OCI-LY3 (cell line): ENCODE measurements at regions not wholly inside any gene's neighbourhood (a gene's known extent, or its start where the extent isn't known, plus 50 kb on each side); places are given as distances from the start of the nearest gene placed in this dataset.

Experiments
- CTCF ChIP-seq: fragments of 200-600, 300-600 bp; sonication (generic); IDR thresholded peaks from 2 replicates; pipeline ENCODE4 v1.5.1; 2014; ENCODE audit warnings: antibody characterized with exemption, low read length, low read depth
- EZH2phosphoT487 ChIP-seq: fragments of 200-600 bp; shearing (Covaris generic); IDR thresholded peaks from 2 replicates; pipeline ENCODE4 v1.6.1; 2018; ENCODE audit warnings: antibody characterized with exemption, mixed run types, low read depth

GRCh38 chr14:87686746-87687145 lies 306.2 kb downstream of the GALC start:
- TF ChIP-seq CTCF (no peak), EZH2phosphoT487 (no peak)
